Upper lobe of left lung (tissue), 6 donors: ENCODE measurements at regions not wholly inside any gene's neighbourhood (a gene's known extent, or its start where the extent isn't known, plus 50 kb on each side); places are given as distances from the start of the nearest gene placed in this dataset.

Experiments
- ATAC-seq, 2 donors: fragments of 200-7000 bp; cut with Tn5 transposase; one replicate each; pipeline ENCODE4 v1.9.1; 2022; ENCODE audit warnings: mild to moderate bottlenecking in 2 of 2, moderate library complexity in 2 of 2; ENCODE audit not compliant: low FRiP score in 2 of 2
- DNase-seq, 2 donors: peaks; one replicate each; pipeline ENCODE4 v3.0.0-alpha.2; 2019 to 2020
- H3K27ac ChIP-seq, 4 donors: fragments of 200-600 bp; sonication (generic); one replicate each; pipeline ENCODE4 v1.5.1; 2016 to 2019
- H3K27me3 ChIP-seq, 4 donors: fragments of 200-600 bp; sonication (generic); one replicate each; pipeline ENCODE4 v1.5.1; 2017 to 2019
- H3K36me3 ChIP-seq, 4 donors: fragments of 200-600 bp; sonication (generic); one replicate each; pipeline ENCODE4 v1.5.1; 2016 to 2019
- H3K4me1 ChIP-seq, 4 donors: fragments of 200-600 bp; sonication (generic); one replicate each; pipeline ENCODE4 v1.5.1; 2018 to 2019
- H3K4me3 ChIP-seq, 4 donors: fragments of 200-600 bp; sonication (generic); one replicate each; pipeline ENCODE4 v1.5.1; 2017 to 2019; ENCODE audit warnings: mild to moderate bottlenecking in 2 of 4, moderate library complexity in 1 of 4
- H3K9me3 ChIP-seq, 4 donors: fragments of 200-600 bp; sonication (generic); one replicate each; pipeline ENCODE4 v1.5.1; 2018 to 2019
- CTCF ChIP-seq, 6 experiments: fragments of 450-650 bp in 4 of 6; fragments of 200-600 bp in 2 of 6; sonication (generic) in 2 of 6; IDR thresholded peaks; one replicate each; pipeline ENCODE4 v1.5.1; 2016 to 2019; ENCODE audit warnings: antibody characterized with exemption in 6 of 6
- EP300 ChIP-seq, 4 donors: sonication (generic); formaldehyde crosslinking; IDR thresholded peaks; one replicate each; pipeline ENCODE4 v1.5.1; 2017; ENCODE audit warnings: antibody characterized with exemption in 4 of 4, control low read depth in 2 of 4
- POLR2A ChIP-seq, 4 donors: fragments of 450-650 bp; IDR thresholded peaks; one replicate each; pipeline ENCODE4 v1.5.1; 2016 to 2017; ENCODE audit warnings: antibody characterized with exemption in 4 of 4, mild to moderate bottlenecking in 2 of 4
- POLR2AphosphoS5 ChIP-seq, 2 donors: sonication (generic); formaldehyde crosslinking; IDR thresholded peaks; one replicate each; pipeline ENCODE4 v1.5.1; 2017; ENCODE audit warnings: antibody characterized with exemption in 2 of 2
- WGBS, 2 donors: methylation state at CpG; one replicate each; pipeline ENCODE4 v1.1.5; 2017 to 2018; 5-methylcytosine and 5-hydroxymethylcytosine counted together
- donor health status: DM: no; HTN: no; CAD: no; lungs with moderate emphysema.
- donor health status: DM: no; HTN: yes; CAD: no; lungs with severe emphysema.

- no peaks in the 10 kb centered on the region for H3K36me3 ChIP-seq
- H3K27ac ChIP-seq, result no peak overlapping the region
- H3K4me1 ChIP-seq, result no peaks in the 10 kb centered on the region
- no peak for TF ChIP-seq POLR2A (IDR thresholded peaks at IDR 0.05)
- no peak for TF ChIP-seq EP300 (IDR thresholded peaks at IDR 0.05)
- no peak for TF ChIP-seq CTCF (IDR thresholded peaks at IDR 0.05)
- no peak for TF ChIP-seq POLR2AphosphoS5 (IDR thresholded peaks at IDR 0.05)
- H3K4me3 ChIP-seq, result no peak overlapping the region
- H3K27me3 ChIP-seq, result no peaks in the 10 kb centered on the region
- 50 to 52% methylated on average over 2 of the region's 2 CpGs for whole genome bisulfite sequencing, 2 donors
- DNase-seq, result no peak
- H3K9me3 ChIP-seq, result no peaks in the 10 kb centered on the region
- no peak for ATAC-seq
Observed at GRCh38 chr11:112744041-112744440, 217.2 kb upstream of the NCAM1 start.

GRCh38 chr11:112745973-112746372, 215.2 kb upstream of the NCAM1 start:
- H3K27ac ChIP-seq, result no peak overlapping the region
- H3K36me3 ChIP-seq, result no peaks in the 10 kb centered on the region
- ATAC-seq, result no peak
- H3K9me3 ChIP-seq, result no peaks in the 10 kb centered on the region
- no peaks in the 10 kb centered on the region for H3K4me1 ChIP-seq
- no peak overlapping the region for H3K4me3 ChIP-seq
- DNase-seq, result no peak
- TF ChIP-seq POLR2A (IDR thresholded peaks at IDR 0.05) (no peak), POLR2AphosphoS5 (IDR thresholded peaks at IDR 0.05) (no peak), EP300 (IDR thresholded peaks at IDR 0.05) (no peak), CTCF (IDR thresholded peaks at IDR 0.05) (no peak)
- 69% methylated on average over 6 of the region's 6 CpGs for WGBS, 2 donors
- H3K27me3 ChIP-seq, result no peaks in the 10 kb centered on the region

GRCh38 chr11:112748252-112748651, 213.0 kb upstream of the NCAM1 start:
- DNase-seq, result no peak
- Histone ChIP-seq H3K27ac (no peak overlapping the region), H3K36me3 (no peaks in the 10 kb centered on the region), H3K27me3 (no peaks in the 10 kb centered on the region), H3K4me1 (no peaks in the 10 kb centered on the region), H3K4me3 (no peak overlapping the region), H3K9me3 (no peaks in the 10 kb centered on the region)
- 63 to 76% methylated on average over 5 of the region's 5 CpGs for WGBS, 2 donors
- TF ChIP-seq POLR2A (IDR thresholded peaks at IDR 0.05) (no peak), EP300 (IDR thresholded peaks at IDR 0.05) (no peak), POLR2AphosphoS5 (IDR thresholded peaks at IDR 0.05) (no peak), CTCF (IDR thresholded peaks at IDR 0.05) (no peak)
- ATAC-seq, result no peak

- H3K9me3 ChIP-seq, result no peaks in the 10 kb centered on the region
- ATAC-seq (no peak), DNase-seq (peak in 1 of 2 donors; percentile 24)
- no peak for TF ChIP-seq POLR2AphosphoS5 (IDR thresholded peaks at IDR 0.05)
- TF ChIP-seq EP300 (IDR thresholded peaks at IDR 0.05), result no peak
- no peak for TF ChIP-seq POLR2A (IDR thresholded peaks at IDR 0.05)
- TF ChIP-seq CTCF (IDR thresholded peaks at IDR 0.05), result no peak
- no peaks in the 10 kb centered on the region for H3K4me1 ChIP-seq
- H3K27me3 ChIP-seq, result no peaks in the 10 kb centered on the region
- no peaks in the 10 kb centered on the region for H3K36me3 ChIP-seq
- WGBS, 2 donors, result 37 to 40% methylated on average over 7 to 10 of the region's 10 CpGs
- no peak overlapping the region for H3K4me3 ChIP-seq
- H3K27ac ChIP-seq, result no peak overlapping the region
Observed at GRCh38 chr11:112748713-112749543, 212.3 kb upstream of the NCAM1 start.

- DNase-seq, result peak in 1 of 2 donors; percentile 30
- H3K4me1 ChIP-seq, result no peaks in the 10 kb centered on the region
- no peaks in the 10 kb centered on the region for H3K27me3 ChIP-seq
- 71 to 94% methylated on average over 2 to 4 of the region's 4 CpGs for WGBS, 2 donors
- H3K4me3 ChIP-seq, result no peak overlapping the region
- no peak for TF ChIP-seq POLR2AphosphoS5 (IDR thresholded peaks at IDR 0.05)
- TF ChIP-seq CTCF (IDR thresholded peaks at IDR 0.05), result no peak
- no peak for TF ChIP-seq POLR2A (IDR thresholded peaks at IDR 0.05)
- no peak for TF ChIP-seq EP300 (IDR thresholded peaks at IDR 0.05)
- H3K9me3 ChIP-seq, result no peaks in the 10 kb centered on the region
- ATAC-seq, result no peak
- no peaks in the 10 kb centered on the region for H3K36me3 ChIP-seq
- no peak overlapping the region for H3K27ac ChIP-seq
Observed at GRCh38 chr11:112751329-112751728, 209.9 kb upstream of the NCAM1 start.
